ENCODE measurements at regions not wholly inside any gene's neighbourhood (a gene's known extent, or its start where the extent isn't known, plus 50 kb on each side); places are given as distances from the start of the nearest gene placed in this dataset.

DNA sequence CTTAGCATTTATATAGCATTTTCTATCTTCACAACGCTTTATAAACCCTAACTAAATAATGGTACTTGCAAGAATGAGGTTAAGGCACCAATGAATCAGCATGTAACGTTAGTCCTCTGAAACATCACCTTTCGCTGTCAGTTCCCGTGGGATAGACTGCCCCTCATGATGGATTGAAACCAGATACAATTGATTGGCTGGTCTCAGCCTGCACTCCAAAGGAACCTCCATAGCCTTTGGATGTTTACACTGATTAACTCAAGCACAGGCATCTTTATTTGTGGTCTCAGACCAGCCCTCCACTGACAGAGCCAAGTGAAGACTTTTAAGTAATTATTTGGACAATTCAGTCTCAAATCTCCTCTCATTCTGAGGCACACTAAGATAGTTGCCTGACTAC, 1339.4 kb upstream of the WWC1 start:
- TF ChIP-seq, protein P1, sequence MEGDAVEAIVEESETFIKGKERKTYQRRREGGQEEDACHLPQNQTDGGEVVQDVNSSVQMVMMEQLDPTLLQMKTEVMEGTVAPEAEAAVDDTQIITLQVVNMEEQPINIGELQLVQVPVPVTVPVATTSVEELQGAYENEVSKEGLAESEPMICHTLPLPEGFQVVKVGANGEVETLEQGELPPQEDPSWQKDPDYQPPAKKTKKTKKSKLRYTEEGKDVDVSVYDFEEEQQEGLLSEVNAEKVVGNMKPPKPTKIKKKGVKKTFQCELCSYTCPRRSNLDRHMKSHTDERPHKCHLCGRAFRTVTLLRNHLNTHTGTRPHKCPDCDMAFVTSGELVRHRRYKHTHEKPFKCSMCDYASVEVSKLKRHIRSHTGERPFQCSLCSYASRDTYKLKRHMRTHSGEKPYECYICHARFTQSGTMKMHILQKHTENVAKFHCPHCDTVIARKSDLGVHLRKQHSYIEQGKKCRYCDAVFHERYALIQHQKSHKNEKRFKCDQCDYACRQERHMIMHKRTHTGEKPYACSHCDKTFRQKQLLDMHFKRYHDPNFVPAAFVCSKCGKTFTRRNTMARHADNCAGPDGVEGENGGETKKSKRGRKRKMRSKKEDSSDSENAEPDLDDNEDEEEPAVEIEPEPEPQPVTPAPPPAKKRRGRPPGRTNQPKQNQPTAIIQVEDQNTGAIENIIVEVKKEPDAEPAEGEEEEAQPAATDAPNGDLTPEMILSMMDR (IDR thresholded peaks at IDR 0.05; ENCODE audit: extremely low read depth, missing control alignments) = no peak
- no peak for DNase-seq (ENCODE audit: low spot score)

DNA sequence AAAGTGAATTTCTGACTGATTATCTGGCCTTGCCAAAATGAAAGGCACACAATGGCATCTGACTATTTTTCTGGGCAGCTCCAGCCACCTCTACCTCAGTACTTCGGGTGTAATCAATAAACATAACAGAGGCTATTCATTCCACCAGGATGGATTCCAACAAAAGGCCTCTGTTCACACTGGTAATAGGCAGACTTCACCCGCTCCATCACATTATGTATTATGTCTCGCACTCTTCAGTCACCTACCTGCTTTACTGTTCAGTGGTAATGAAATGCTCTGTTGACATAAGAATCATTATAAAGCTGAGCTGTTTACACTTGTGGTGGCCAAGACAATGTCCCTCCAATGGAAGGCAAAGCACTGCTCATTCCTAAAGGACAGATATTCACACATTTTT, 1333.7 kb upstream of the WWC1 start:
- no peak for DNase-seq (ENCODE audit: low spot score)
- TF ChIP-seq, protein P1 (IDR thresholded peaks at IDR 0.05; ENCODE audit: extremely low read depth, missing control alignments) = no peak

DNA sequence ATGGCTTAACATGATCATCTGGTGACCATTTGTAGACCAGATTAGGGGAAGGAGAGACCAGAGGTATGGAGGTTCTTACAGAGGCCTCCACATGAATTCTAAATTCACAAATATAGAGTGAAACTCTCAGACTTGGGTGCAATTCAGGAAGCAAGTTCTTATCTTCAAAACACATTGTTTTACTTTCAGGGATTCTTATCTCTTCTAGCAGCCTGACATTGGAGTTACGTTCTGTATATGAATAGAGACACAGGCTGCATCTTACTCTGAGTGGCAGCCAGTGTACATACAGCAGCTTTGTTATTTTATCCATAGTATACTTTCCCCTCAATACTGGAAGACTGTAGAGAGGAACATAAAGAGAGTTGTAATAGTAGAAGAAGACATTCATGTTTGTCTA, 1331.7 kb upstream of the WWC1 start:
- TF ChIP-seq, protein P1 (IDR thresholded peaks at IDR 0.05; ENCODE audit: extremely low read depth, missing control alignments) = no peak
- DNase-seq (ENCODE audit: low spot score) = no peak

DNA sequence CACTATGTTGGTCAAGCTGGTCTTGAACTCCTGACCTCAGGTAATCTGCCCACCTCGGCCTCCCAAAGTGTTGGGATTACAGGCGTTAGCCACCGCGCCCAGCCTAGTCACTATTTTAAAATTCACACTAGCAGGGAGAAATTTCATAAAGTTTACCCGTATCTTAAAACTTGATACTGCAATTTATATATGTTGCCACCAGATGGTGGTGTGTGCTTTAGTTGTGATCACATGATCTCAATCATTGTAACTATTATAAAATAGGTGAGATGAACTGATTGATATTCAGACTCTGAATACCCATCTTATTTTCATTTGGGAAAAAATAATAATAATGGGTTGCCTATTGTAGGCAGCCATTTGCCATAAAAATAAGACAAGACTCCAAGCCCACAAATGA, 1330.4 kb upstream of the WWC1 start:
- DNase-seq (ENCODE audit: low spot score) = no peak

DNA sequence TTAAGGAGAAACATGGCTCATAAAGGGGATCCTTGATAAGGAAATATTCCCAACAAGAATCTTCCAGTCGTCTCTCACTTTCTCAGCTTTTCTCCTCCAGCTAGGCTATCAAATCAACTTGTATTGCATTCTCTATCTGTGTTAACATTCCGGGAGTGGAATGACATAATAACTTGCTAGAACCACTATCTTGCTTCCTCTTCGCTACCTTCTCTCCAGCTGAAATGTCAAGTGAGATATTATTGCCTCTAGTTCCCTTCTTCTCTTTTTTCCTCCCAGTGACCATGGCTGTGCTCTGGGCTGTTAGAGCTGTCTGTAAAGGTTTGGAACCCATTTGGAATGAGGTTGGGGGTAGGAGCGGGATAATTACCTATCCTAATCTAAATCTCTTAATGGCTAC, 1329.5 kb upstream of the WWC1 start:
- TF ChIP-seq, protein P1 (IDR thresholded peaks at IDR 0.05; ENCODE audit: extremely low read depth, missing control alignments) = no peak
- no peak for DNase-seq (ENCODE audit: low spot score)

More for the DNA sequence above, 1330.4 kb upstream of the WWC1 start:
- TF ChIP-seq, protein P1 (IDR thresholded peaks at IDR 0.05; ENCODE audit: extremely low read depth, missing control alignments) = no peak

DNA sequence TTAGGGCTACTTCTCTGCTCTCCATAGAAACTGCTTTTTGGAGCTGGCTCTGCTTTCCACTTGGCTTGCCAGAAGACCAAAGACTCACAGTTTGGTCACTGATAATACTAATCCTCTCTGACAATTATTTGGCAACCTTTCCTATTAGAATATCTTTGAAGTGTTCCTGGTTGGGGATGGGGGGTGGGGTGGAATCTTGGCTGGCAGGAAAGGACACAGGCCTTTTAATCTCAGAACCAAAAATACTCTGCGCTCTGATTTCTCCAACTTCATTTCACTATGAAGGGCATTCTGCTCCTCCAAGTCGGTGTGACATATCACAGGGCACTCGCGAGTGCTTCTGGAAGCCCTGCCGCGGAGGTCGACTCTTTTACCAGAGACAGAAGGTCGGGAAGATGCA, 1329.0 kb upstream of the WWC1 start:
- no peak for DNase-seq (ENCODE audit: low spot score)
- TF ChIP-seq, protein P1 (IDR thresholded peaks at IDR 0.05; ENCODE audit: extremely low read depth, missing control alignments) = no peak

DNA sequence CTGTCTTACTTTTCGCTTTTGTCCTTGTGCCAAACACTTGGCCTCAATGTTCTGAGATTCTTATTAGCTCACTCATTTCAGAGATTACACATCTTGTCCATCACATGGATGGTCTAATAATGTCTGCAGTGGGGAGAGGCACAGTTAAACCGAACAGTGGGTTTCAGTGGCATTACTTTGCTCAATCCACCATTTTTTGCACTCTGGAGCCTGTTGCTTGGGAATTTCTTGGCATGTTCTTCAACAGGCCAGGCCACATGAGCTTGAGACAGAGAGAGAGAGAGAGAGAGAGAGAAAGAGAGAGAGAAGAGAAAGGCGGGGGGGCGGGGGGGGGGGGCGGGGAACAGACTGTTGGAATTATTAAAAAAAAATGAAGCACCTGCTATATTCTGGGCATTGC, 1327.8 kb upstream of the WWC1 start:
- TF ChIP-seq, protein P1 (IDR thresholded peaks at IDR 0.05; ENCODE audit: extremely low read depth, missing control alignments) = no peak

More for the DNA sequence above, 1327.8 kb upstream of the WWC1 start:
- no peak for DNase-seq (ENCODE audit: low spot score)
